A673 (cell line): ENCODE measurements at regions not wholly inside any gene's neighbourhood (a gene's known extent, or its start where the extent isn't known, plus 50 kb on each side); places are given as distances from the start of the nearest gene placed in this dataset.

Experiments
- BruUV-seq: library from RNA; stranded (reverse); fragments of 400-500 nt; replicated peaks from 2 replicates; lab custom pipeline; 2021; lab: Mats Ljungman, UMichigan
- CTCF ChIA-PET: fragments of 300-600 bp; sonication (Branson Sonifier 250); formaldehyde crosslinking; loops from one replicate; lab custom pipeline; 2022; ENCODE audit warnings: antibody characterized with exemption; lab: Charles Lee
- POLR2A ChIA-PET: fragments of 300-600 bp; sonication (Branson Sonifier 250); formaldehyde crosslinking; loops from one replicate; lab custom pipeline; 2022; ENCODE audit warnings: antibody characterized with exemption; ENCODE audit not compliant: low non-redundant PET; lab: Charles Lee
- DNase-seq: peaks from one replicate; pipeline ENCODE4 v3.0.0-alpha.2; 2015; ENCODE audit warnings: low spot score
- H3K27ac ChIP-seq: fragments of 200-600 bp; sonication (generic); 2 replicates; pipeline ENCODE4 v1.5.1; 2016; ENCODE audit warnings: mixed run types, low read depth, mild to moderate bottlenecking, mixed read lengths, antibody characterized with exemption, low read length; ENCODE audit not compliant: poor library complexity, severe bottlenecking
- H3K27me3 ChIP-seq: fragments of 200-600 bp; sonication (generic); replicated peaks from 2 replicates; pipeline ENCODE4 v1.6.1; 2017; ENCODE audit warnings: mixed run types, low read depth, mild to moderate bottlenecking, mixed read lengths, antibody characterized with exemption, low read length; ENCODE audit not compliant: insufficient read depth, poor library complexity
- H3K36me3 ChIP-seq: fragments of 200-600 bp; sonication (generic); 2 replicates; pipeline ENCODE4 v1.6.1; 2016; ENCODE audit warnings: mixed run types, mild to moderate bottlenecking, mixed read lengths, antibody characterized with exemption, low read length; ENCODE audit not compliant: insufficient read depth, poor library complexity, severe bottlenecking
- H3K4me1 ChIP-seq: fragments of 200-600 bp; sonication (generic); 2 replicates; pipeline ENCODE4 v1.6.1; 2017; ENCODE audit warnings: mixed run types, mild to moderate bottlenecking, mixed read lengths, antibody characterized with exemption, low read length; ENCODE audit not compliant: insufficient read depth, poor library complexity, severe bottlenecking
- H3K4me3 ChIP-seq: fragments of 200-600 bp; sonication (generic); 2 replicates; pipeline ENCODE4 v1.5.1; 2016; ENCODE audit warnings: low read depth, mixed run types, mild to moderate bottlenecking, mixed read lengths, low read length; ENCODE audit not compliant: poor library complexity, severe bottlenecking
- H3K9me3 ChIP-seq: fragments of 200-600 bp; sonication (generic); 2 replicates; pipeline ENCODE4 v1.6.1; 2016; ENCODE audit warnings: mixed run types, low read depth, mild to moderate bottlenecking, mixed read lengths, antibody characterized with exemption, low read length; ENCODE audit not compliant: poor library complexity, severe bottlenecking
- CTCF ChIP-seq: fragments of 300-800, 200-600 bp; sonication (generic); conservative IDR thresholded peaks from 2 replicates; pipeline ENCODE4 v1.5.1; 2017; ENCODE audit warnings: low read depth, mild to moderate bottlenecking, antibody characterized with exemption, low read length, moderate library complexity, mixed read lengths
- EZH2 ChIP-seq: fragments of 200-600 bp; sonication (generic); IDR thresholded peaks from 2 replicates; pipeline ENCODE4 v1.6.1; 2017; ENCODE audit warnings: borderline replicate concordance, low read depth, mild to moderate bottlenecking, mixed read lengths, antibody characterized with exemption, low read length; ENCODE audit not compliant: poor library complexity, severe bottlenecking
- intact Hi-C: fragments of 100-400 bp; cut with micrococcal nuclease; formaldehyde crosslinking; loops from one replicate; pipeline ENCODE4 v1.10.0; 2022; ENCODE audit not compliant: unreplicated experiment

- BruUV-seq = no TSS peak
- ChIA-PET CTCF (no interaction called here), POLR2A (no interaction called here)
- no peak for DNase-seq
- TF ChIP-seq EZH2 (no peak), CTCF (no peak)
- Histone ChIP-seq H3K27me3 (no peaks in the 10 kb centered on the region), H3K4me1 (peaks cover 3% of the 10 kb centered on the region), H3K36me3 (no peaks in the 10 kb centered on the region), H3K27ac (no peak overlapping the region), H3K9me3 (no peaks in the 10 kb centered on the region), H3K4me3 (no peak overlapping the region)
- intact Hi-C loops = no loop called here
Observed at GRCh38 chr1:96096613-96097321, 624.8 kb upstream of the PTBP2 start.

GRCh38 chr1:96104506-96104905, 617.1 kb upstream of the PTBP2 start:
- Histone ChIP-seq H3K36me3 (no peaks in the 10 kb centered on the region), H3K27ac (no peak overlapping the region), H3K9me3 (no peaks in the 10 kb centered on the region), H3K4me3 (no peak overlapping the region), H3K4me1 (no peaks in the 10 kb centered on the region), H3K27me3 (no peaks in the 10 kb centered on the region)
- CTCF ChIA-PET = no interaction called here
- no peak for DNase-seq
- POLR2A ChIA-PET = interaction anchor here (0.6 kb wide), 1 partner anchor 63 kb away, joined by 3 read pairs; no protein-coding TSS in a partner anchor
- TF ChIP-seq CTCF = no peak
- TF ChIP-seq EZH2 = no peak
- intact Hi-C loops = no loop called here
- BruUV-seq = no TSS peak

GRCh38 chr1:96104906-96105305, 616.7 kb upstream of the PTBP2 start:
- no peak overlapping the region for H3K4me3 ChIP-seq
- DNase-seq = no peak
- POLR2A ChIA-PET = interaction anchor here (0.6 kb wide), 1 partner anchor 63 kb away, joined by 3 read pairs; no protein-coding TSS in a partner anchor
- intact Hi-C loops = no loop called here
- BruUV-seq = no TSS peak
- no peaks in the 10 kb centered on the region for H3K36me3 ChIP-seq
- H3K9me3 ChIP-seq = no peaks in the 10 kb centered on the region
- no peak overlapping the region for H3K27ac ChIP-seq
- no peaks in the 10 kb centered on the region for H3K4me1 ChIP-seq
- no peaks in the 10 kb centered on the region for H3K27me3 ChIP-seq
- TF ChIP-seq EZH2 (no peak), CTCF (no peak)
- CTCF ChIA-PET = no interaction called here
